ENCODE measurements at regions not wholly inside any gene's neighbourhood (a gene's known extent, or its start where the extent isn't known, plus 50 kb on each side); places are given as distances from the start of the nearest gene placed in this dataset.
"Not testable (repeated sequence)": the region's sequence is repeated elsewhere in the genome, so short reads cannot be mapped to it uniquely, and the experiment has no call there.

DNA sequence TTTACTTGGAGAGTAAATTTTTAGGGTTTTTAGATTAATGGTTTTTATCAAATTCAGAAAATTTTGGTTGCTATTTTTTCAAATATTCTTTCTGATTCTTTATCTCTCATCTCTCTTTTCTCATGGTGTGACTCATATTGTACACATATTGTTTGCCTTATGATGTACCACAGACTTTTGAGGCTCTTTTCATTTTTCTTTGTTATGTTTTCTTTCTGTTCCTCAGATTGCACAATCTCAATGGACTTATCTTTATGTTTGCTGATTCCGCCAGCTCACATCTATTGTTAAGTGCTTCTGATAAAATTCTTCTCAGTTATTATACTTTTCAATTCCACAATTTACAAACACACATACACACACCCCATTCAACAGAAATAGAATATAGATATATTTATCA lies 168.2 kb upstream of the IGFBP3 start:
- no peak overlapping the region for H3K27ac ChIP-seq (ENCODE audit: insufficient read depth, low read depth, low read length, poor library complexity, severe bottlenecking)
- peaks cover 3% of the 10 kb centered on the region for H3K4me1 ChIP-seq (ENCODE audit: control insufficient read depth, insufficient read depth, low read length)
- H3K9me3 ChIP-seq (ENCODE audit: control insufficient read depth, low read length) = no peaks in the 10 kb centered on the region
- 94 to 100% methylated on average over 1 of the region's 1 CpG for WGBS, 2 experiments
- H3K27me3 ChIP-seq (ENCODE audit: control insufficient read depth, insufficient read depth, low read length, poor library complexity, severe bottlenecking) = no peaks in the 10 kb centered on the region
- no peaks in the 10 kb centered on the region for H3K36me3 ChIP-seq (ENCODE audit: control insufficient read depth, insufficient read depth, low read length)
- no peak overlapping the region for H3K4me3 ChIP-seq (ENCODE audit: insufficient read depth, low read depth, low read length)

DNA sequence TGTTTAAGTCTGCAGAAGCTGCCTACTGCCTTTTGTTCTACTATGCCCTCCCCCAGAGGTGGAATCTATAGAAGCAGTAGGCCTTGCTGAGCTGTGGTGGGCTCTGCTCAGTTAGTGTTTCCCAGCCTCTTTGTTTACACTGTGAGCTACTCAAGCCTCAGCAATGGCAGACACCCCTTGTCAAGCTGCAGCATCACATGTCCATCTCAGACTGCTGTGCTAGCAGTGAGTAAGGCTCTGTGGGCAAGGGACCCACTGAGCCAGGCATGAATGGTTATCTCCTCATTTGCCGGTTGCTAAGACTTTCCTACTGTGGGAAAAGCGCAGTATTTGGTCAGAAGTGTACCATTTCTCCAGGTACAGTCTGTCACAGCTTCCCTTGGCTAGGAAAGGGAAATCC lies 167.4 kb upstream of the IGFBP3 start:
- not testable (repeated sequence) for H3K27me3 ChIP-seq (ENCODE audit: control insufficient read depth, insufficient read depth, low read length, poor library complexity, severe bottlenecking); H3K9me3 ChIP-seq (ENCODE audit: control insufficient read depth, low read length); H3K4me3 ChIP-seq (ENCODE audit: insufficient read depth, low read depth, low read length); H3K36me3 ChIP-seq (ENCODE audit: control insufficient read depth, insufficient read depth, low read length); H3K4me1 ChIP-seq (ENCODE audit: control insufficient read depth, insufficient read depth, low read length); H3K27ac ChIP-seq (ENCODE audit: insufficient read depth, low read depth, low read length, poor library complexity, severe bottlenecking)
- 78 to 88% methylated on average over 2 of the region's 2 CpGs for WGBS, 2 experiments

DNA sequence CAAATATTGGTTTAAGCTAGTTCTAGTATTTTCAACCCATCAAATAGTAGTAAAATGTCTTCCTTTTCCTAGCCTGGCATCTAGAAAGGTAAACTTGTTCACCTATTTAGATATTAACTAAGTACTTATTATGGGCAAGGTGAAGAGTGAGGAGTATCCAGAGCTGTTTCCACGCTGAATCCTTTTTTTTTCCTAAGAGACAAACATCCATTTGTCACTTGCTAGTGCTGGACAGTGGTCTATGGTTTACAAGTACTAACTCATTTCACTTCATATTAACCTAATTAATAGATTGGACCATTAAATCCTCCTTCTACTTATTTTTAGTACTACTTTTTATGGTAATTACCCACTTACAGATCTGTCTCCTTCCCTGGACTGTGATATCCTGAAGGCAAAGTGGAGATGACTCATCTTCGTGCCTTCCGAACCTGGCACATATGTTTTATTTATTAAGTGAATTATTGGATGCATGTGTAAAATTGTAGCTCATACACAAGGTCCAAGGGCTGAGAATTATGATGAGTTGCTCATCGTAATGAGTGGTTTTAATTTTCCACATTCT lies 159.6 kb upstream of the IGFBP3 start:
- WGBS, 2 experiments = 92 to 94% methylated on average over 2 to 3 of the region's 4 CpGs
- no peak overlapping the region for H3K27ac ChIP-seq (ENCODE audit: insufficient read depth, low read depth, low read length, poor library complexity, severe bottlenecking)
- no peaks in the 10 kb centered on the region for H3K9me3 ChIP-seq (ENCODE audit: control insufficient read depth, low read length)
- no peaks in the 10 kb centered on the region for H3K36me3 ChIP-seq (ENCODE audit: control insufficient read depth, insufficient read depth, low read length)
- no peaks in the 10 kb centered on the region for H3K4me1 ChIP-seq (ENCODE audit: control insufficient read depth, insufficient read depth, low read length)
- no peak overlapping the region for H3K4me3 ChIP-seq (ENCODE audit: insufficient read depth, low read depth, low read length)
- H3K27me3 ChIP-seq (ENCODE audit: control insufficient read depth, insufficient read depth, low read length, poor library complexity, severe bottlenecking) = no peaks in the 10 kb centered on the region

DNA sequence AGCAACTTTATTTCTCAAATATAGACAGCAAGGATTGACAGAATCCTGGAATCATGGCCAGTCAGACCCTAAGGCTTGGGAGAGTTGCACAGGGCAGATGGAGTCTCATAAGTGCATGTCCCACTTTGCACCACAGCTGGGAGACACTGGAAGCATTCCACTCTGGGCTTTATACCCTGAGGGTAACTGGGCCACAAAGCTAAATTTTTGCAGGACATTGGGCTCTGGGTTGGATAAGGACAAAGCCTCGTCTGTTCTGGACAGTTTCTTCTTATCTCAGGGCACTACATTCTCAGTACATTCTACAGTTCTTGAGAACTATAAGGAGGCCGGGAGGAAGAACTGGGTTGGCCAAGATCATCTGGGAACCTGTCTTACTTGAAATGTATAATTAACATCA lies 158.3 kb upstream of the IGFBP3 start:
- no peak overlapping the region for H3K4me3 ChIP-seq (ENCODE audit: insufficient read depth, low read depth, low read length)
- no peaks in the 10 kb centered on the region for H3K4me1 ChIP-seq (ENCODE audit: control insufficient read depth, insufficient read depth, low read length)
- H3K9me3 ChIP-seq (ENCODE audit: control insufficient read depth, low read length) = no peaks in the 10 kb centered on the region
- WGBS, 2 experiments = 93 to 98% methylated on average over 2 of the region's 2 CpGs
- H3K27ac ChIP-seq (ENCODE audit: insufficient read depth, low read depth, low read length, poor library complexity, severe bottlenecking) = no peak overlapping the region
- no peaks in the 10 kb centered on the region for H3K36me3 ChIP-seq (ENCODE audit: control insufficient read depth, insufficient read depth, low read length)
- no peaks in the 10 kb centered on the region for H3K27me3 ChIP-seq (ENCODE audit: control insufficient read depth, insufficient read depth, low read length, poor library complexity, severe bottlenecking)

DNA sequence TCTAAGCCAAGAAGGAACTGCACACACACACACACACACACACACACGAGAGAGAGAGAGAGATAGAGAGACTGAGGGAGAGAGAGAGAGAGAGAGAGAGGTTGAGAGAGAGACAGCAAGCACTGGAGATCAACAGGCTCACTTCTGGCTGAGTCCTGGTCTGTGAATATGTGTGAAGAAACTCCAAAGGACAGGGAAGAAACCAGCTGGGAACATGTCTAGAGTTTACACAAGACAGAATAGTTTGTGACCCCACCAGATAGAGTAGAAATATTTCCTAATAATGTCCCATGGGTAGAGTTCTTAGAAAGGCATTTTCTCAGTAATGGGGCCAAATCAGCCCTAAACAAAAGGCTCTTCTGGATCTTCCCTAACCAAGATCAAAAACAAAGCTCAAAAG lies 155.5 kb upstream of the IGFBP3 start:
- no peak overlapping the region for H3K4me3 ChIP-seq (ENCODE audit: insufficient read depth, low read depth, low read length)
- H3K27me3 ChIP-seq (ENCODE audit: control insufficient read depth, insufficient read depth, low read length, poor library complexity, severe bottlenecking) = no peaks in the 10 kb centered on the region
- 83% methylated on average over 1 of the region's 1 CpG; no CpG with 5 or more reads in 1 of the 2 experiments for WGBS, 2 experiments
- no peaks in the 10 kb centered on the region for H3K4me1 ChIP-seq (ENCODE audit: control insufficient read depth, insufficient read depth, low read length)
- no peaks in the 10 kb centered on the region for H3K9me3 ChIP-seq (ENCODE audit: control insufficient read depth, low read length)
- H3K27ac ChIP-seq (ENCODE audit: insufficient read depth, low read depth, low read length, poor library complexity, severe bottlenecking) = no peak overlapping the region
- H3K36me3 ChIP-seq (ENCODE audit: control insufficient read depth, insufficient read depth, low read length) = no peaks in the 10 kb centered on the region

DNA sequence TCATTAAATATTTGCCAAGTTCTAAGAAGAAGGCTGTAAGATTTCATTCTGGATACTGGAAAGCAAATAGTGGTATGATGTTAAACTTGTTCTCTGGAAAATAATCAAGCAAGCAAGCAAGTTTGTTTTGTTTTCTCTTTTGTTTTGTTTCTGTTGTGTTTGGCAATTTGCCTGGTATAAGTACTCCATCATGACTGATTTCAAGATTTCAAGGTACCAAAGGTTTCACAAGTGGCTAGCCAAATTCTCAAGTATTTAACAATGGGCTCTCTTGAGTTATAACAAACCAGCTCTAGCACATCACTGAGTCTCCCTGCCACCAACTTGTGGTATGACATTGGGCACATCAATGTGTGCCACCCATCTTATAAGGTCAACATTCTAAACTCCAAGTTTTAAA lies 151.7 kb upstream of the IGFBP3 start:
- Histone ChIP-seq H3K4me3 (ENCODE audit: insufficient read depth, low read depth, low read length) (no peak overlapping the region), H3K4me1 (ENCODE audit: control insufficient read depth, insufficient read depth, low read length) (no peaks in the 10 kb centered on the region), H3K27me3 (ENCODE audit: control insufficient read depth, insufficient read depth, low read length, poor library complexity, severe bottlenecking) (no peaks in the 10 kb centered on the region), H3K27ac (ENCODE audit: insufficient read depth, low read depth, low read length, poor library complexity, severe bottlenecking) (no peak overlapping the region), H3K36me3 (ENCODE audit: control insufficient read depth, insufficient read depth, low read length) (no peaks in the 10 kb centered on the region), H3K9me3 (ENCODE audit: control insufficient read depth, low read length) (no peaks in the 10 kb centered on the region)

DNA sequence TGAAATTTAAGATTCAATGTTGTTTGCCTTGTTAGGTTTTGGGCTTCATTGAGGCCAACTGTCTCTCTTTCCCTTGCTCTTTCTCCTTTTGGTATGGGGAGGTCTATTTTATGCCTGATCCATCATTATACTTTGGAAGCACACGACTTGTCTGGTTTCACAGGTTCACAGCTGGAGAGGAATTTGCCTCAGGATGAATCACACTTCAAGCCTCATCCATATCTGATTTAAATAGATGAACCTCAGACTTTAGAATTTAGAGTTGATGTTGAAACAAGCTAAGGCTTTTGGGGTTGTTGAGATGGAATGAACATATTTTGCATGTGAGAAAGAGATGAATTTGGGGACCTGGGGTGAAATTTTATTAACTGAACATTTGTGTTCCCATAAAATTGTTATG lies 150.5 kb upstream of the IGFBP3 start:
- 40 to 90% methylated on average over 1 of the region's 1 CpG for WGBS, 2 experiments
- Histone ChIP-seq H3K27me3 (ENCODE audit: control insufficient read depth, insufficient read depth, low read length, poor library complexity, severe bottlenecking) (no peaks in the 10 kb centered on the region), H3K4me3 (ENCODE audit: insufficient read depth, low read depth, low read length) (no peak overlapping the region), H3K27ac (ENCODE audit: insufficient read depth, low read depth, low read length, poor library complexity, severe bottlenecking) (no peak overlapping the region), H3K9me3 (ENCODE audit: control insufficient read depth, low read length) (no peaks in the 10 kb centered on the region), H3K36me3 (ENCODE audit: control insufficient read depth, insufficient read depth, low read length) (no peaks in the 10 kb centered on the region), H3K4me1 (ENCODE audit: control insufficient read depth, insufficient read depth, low read length) (no peaks in the 10 kb centered on the region)

DNA sequence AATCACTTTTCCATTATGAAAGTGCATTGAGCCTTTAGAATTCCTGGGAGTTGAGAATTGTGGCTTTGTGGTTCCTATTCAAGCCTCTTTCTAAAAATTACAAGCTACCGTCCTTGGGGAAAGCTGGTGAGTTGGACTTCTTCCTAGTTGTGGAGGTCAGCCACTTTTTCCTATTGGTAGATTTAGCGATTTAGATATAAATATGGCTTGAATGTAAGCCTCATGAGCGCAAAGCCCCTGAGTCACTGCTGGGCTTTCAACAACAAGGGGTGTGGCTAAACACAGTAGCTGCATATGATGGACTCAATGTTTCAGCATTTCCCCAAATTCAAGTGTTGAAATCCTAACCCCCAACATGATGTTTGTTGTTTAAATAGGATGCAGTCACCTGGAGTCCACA lies 150.0 kb upstream of the IGFBP3 start:
- Histone ChIP-seq H3K9me3 (ENCODE audit: control insufficient read depth, low read length) (no peaks in the 10 kb centered on the region), H3K27me3 (ENCODE audit: control insufficient read depth, insufficient read depth, low read length, poor library complexity, severe bottlenecking) (no peaks in the 10 kb centered on the region), H3K4me3 (ENCODE audit: insufficient read depth, low read depth, low read length) (no peak overlapping the region), H3K4me1 (ENCODE audit: control insufficient read depth, insufficient read depth, low read length) (no peaks in the 10 kb centered on the region), H3K27ac (ENCODE audit: insufficient read depth, low read depth, low read length, poor library complexity, severe bottlenecking) (no peak overlapping the region), H3K36me3 (ENCODE audit: control insufficient read depth, insufficient read depth, low read length) (no peaks in the 10 kb centered on the region)
- 90 to 96% methylated on average over 3 of the region's 3 CpGs for WGBS, 2 experiments

DNA sequence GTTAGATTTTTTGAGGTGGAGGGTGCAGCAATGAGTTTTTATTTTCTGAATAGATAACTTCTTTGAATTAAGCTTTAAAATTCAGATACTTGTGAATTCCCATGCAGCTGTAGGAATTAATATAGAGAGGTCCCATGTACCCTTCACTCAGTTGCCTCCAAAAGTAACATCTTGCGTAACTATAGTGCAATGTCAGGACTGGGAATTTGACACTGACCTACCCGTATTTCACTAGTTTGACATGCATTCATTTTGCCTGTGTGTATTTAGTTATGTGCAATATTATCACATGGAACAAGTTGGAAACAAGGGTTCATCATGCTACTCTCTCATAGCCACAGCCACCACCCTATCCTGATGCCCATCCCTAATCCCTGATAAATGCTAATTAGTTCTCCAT lies 147.1 kb upstream of the IGFBP3 start:
- no peak overlapping the region for H3K4me3 ChIP-seq (ENCODE audit: insufficient read depth, low read depth, low read length)
- H3K27me3 ChIP-seq (ENCODE audit: control insufficient read depth, insufficient read depth, low read length, poor library complexity, severe bottlenecking) = no peaks in the 10 kb centered on the region
- no peaks in the 10 kb centered on the region for H3K9me3 ChIP-seq (ENCODE audit: control insufficient read depth, low read length)
- 90 to 100% methylated on average over 2 of the region's 2 CpGs for WGBS, 2 experiments
- H3K27ac ChIP-seq (ENCODE audit: insufficient read depth, low read depth, low read length, poor library complexity, severe bottlenecking) = no peak overlapping the region
- no peaks in the 10 kb centered on the region for H3K4me1 ChIP-seq (ENCODE audit: control insufficient read depth, insufficient read depth, low read length)
- no peaks in the 10 kb centered on the region for H3K36me3 ChIP-seq (ENCODE audit: control insufficient read depth, insufficient read depth, low read length)

DNA sequence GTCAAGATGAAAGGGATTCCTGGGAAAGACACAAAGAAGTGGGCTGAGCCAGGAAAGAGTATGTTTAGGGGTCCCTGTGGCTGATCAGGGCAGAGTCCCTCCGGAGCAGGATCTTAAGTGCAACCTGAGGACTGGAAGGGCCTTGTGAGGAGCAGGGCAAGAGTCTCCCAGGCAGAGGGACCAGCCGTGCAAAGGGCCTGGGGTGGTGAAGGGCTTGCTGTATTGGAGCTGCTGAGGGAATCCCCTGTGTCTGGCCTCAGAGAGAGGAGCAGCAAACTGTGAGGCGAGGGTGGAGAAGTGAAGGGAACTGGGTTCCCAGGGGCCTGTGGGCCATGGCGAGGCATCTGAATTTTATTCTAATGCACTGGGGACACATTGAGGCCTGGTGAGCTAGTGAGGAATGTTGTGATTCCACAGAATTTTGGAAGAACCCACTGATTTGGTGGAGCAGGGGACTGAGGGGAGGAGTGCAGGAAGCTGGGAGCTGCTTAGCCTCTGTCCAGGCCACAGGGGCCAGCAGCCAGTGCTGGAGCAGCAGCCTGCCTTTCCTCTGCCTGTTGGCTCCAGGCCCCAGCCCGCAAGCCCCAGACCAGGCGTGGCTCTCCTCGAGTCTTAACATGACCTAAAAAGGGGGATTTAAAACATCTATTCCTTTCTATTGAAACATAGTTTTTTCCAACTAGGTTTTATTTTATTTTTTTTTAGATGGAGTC lies 138.4 kb upstream of the IGFBP3 start:
- Histone ChIP-seq H3K36me3 (ENCODE audit: control insufficient read depth, insufficient read depth, low read length) (no peaks in the 10 kb centered on the region), H3K27ac (ENCODE audit: insufficient read depth, low read depth, low read length, poor library complexity, severe bottlenecking) (no peak overlapping the region), H3K9me3 (ENCODE audit: control insufficient read depth, low read length) (no peaks in the 10 kb centered on the region), H3K4me1 (ENCODE audit: control insufficient read depth, insufficient read depth, low read length) (no peaks in the 10 kb centered on the region), H3K4me3 (ENCODE audit: insufficient read depth, low read depth, low read length) (no peak overlapping the region), H3K27me3 (ENCODE audit: control insufficient read depth, insufficient read depth, low read length, poor library complexity, severe bottlenecking) (no peaks in the 10 kb centered on the region)
- WGBS, 2 experiments = 88 to 90% methylated on average over 7 of the region's 7 CpGs
